Ovary (tissue), 7 donors: ENCODE measurements at regions not wholly inside any gene's neighbourhood (a gene's known extent, or its start where the extent isn't known, plus 50 kb on each side); places are given as distances from the start of the nearest gene placed in this dataset.

Source experiments
- DNase-seq, 5 donors: peaks; one replicate each; pipeline ENCODE4 v3.0.0-alpha.2; 2019 to 2020
- H3K27ac ChIP-seq, 2 donors: fragments of 200-600 bp; one replicate each; pipeline versions ENCODE4 v1.5.1 to v1.8.0; 2019 to 2022
- H3K27me3 ChIP-seq: fragments of 200-600 bp; one replicate; pipeline ENCODE4 v1.8.0; 2022
- H3K36me3 ChIP-seq: fragments of 200-600 bp; sonication (generic); one replicate; pipeline ENCODE4 v1.5.1; 2019
- H3K4me1 ChIP-seq: one replicate; pipeline ENCODE4 v1.8.1; 2013; ENCODE audit warnings: mild to moderate bottlenecking, moderate library complexity; ENCODE audit not compliant: insufficient read depth
- H3K4me3 ChIP-seq: fragments of 200-600 bp; sonication (generic); one replicate; pipeline ENCODE4 v1.5.1; 2017
- H3K9me3 ChIP-seq, 2 donors: fragments of 200-600 bp in 1 of 2; sonication (generic) in 1 of 2; one replicate each; pipeline versions ENCODE4 v1.5.1 to v1.8.1; 2013 to 2019; ENCODE audit warnings: mild to moderate bottlenecking in 1 of 2, moderate library complexity in 1 of 2
- CTCF ChIP-seq, 3 donors: fragments of 450-650 bp in 2 of 3; fragments of 200-600 bp in 1 of 3; IDR thresholded peaks; one replicate each; pipeline versions ENCODE4 v1.5.1 to v1.8.0; 2016 to 2022; ENCODE audit warnings: antibody characterized with exemption in 3 of 3, mild to moderate bottlenecking in 1 of 3
- EP300 ChIP-seq: sonication (generic); formaldehyde crosslinking; IDR thresholded peaks from one replicate; pipeline ENCODE4 v1.6.1; 2017; ENCODE audit warnings: antibody characterized with exemption
- POLR2A ChIP-seq: fragments of 450-650 bp; IDR thresholded peaks from one replicate; pipeline ENCODE4 v1.6.1; 2017; ENCODE audit warnings: antibody characterized with exemption, mild to moderate bottlenecking, moderate library complexity
- WGBS, 3 donors: extraction: QIAGEN DNeasy Blood & Tissue Kit in 1 of 3; methylation state at CpG; one replicate each; pipeline versions ENCODE4 v1.1.5 to v1.1.7; 2013 to 2017; 5-methylcytosine and 5-hydroxymethylcytosine counted together
- intact Hi-C, 4 donors: fragments of 100-400 bp; cut with DNase I; formaldehyde crosslinking; loops; one replicate each; pipeline versions ENCODE4 v1.11.0 to v1.15.1; 2022 to 2023
- donor health status: DM: no; HTN: no; CAD: no; lungs with moderate emphysema.
- donor health status: DM: no; HTN: no; CAD: no.
- donor health status: Bipolar disorder and iron deficiency.
- donor health status: DM: no; HTN: no; CAD: no.
- donor health status: DM: yes; HTN: yes; CAD: no.

GRCh38 chr5:118606940-118607339 is 381.4 kb downstream of the DTWD2 start:
- intact Hi-C loops, result no loop called here

GRCh38 chr5:118605761-118606160 is 382.6 kb downstream of the DTWD2 start:
- intact Hi-C loops, result no loop called here
- Histone ChIP-seq H3K9me3 (no peaks in the 10 kb centered on the region), H3K4me1 (no peaks in the 10 kb centered on the region), H3K27ac (no peak overlapping the region), H3K4me3 (no peak overlapping the region), H3K27me3 (no peaks in the 10 kb centered on the region), H3K36me3 (no peaks in the 10 kb centered on the region)
- no peak for TF ChIP-seq CTCF (IDR thresholded peaks at IDR 0.05)
- TF ChIP-seq POLR2A, result no peak
- TF ChIP-seq EP300, result no peak
- DNase-seq, result no peak
- WGBS, 3 donors, result 74 to 92% (median 92%) methylated on average over 3 of the region's 3 CpGs

More at GRCh38 chr5:118606940-118607339, 381.4 kb downstream of the DTWD2 start:
- no peaks in the 10 kb centered on the region for H3K27me3 ChIP-seq
- H3K4me3 ChIP-seq, result no peak overlapping the region
- H3K36me3 ChIP-seq, result no peaks in the 10 kb centered on the region
- 85 to 96% (median 94%) methylated on average over 7 of the region's 7 CpGs for WGBS, 3 donors
- H3K9me3 ChIP-seq, result no peaks in the 10 kb centered on the region
- no peak overlapping the region for H3K27ac ChIP-seq
- H3K4me1 ChIP-seq, result no peaks in the 10 kb centered on the region
- TF ChIP-seq CTCF (IDR thresholded peaks at IDR 0.05), result no peak
- DNase-seq, result no peak

GRCh38 chr5:118604106-118604505 is 384.2 kb downstream of the DTWD2 start:
- no peak for TF ChIP-seq EP300
- no peak for TF ChIP-seq CTCF (IDR thresholded peaks at IDR 0.05)
- no peak for TF ChIP-seq POLR2A
- Histone ChIP-seq H3K4me1 (no peaks in the 10 kb centered on the region), H3K36me3 (no peaks in the 10 kb centered on the region), H3K27me3 (no peaks in the 10 kb centered on the region), H3K9me3 (no peaks in the 10 kb centered on the region), H3K27ac (no peak overlapping the region), H3K4me3 (no peak overlapping the region)
- 13 to 85% (median 77%) methylated on average over 2 of the region's 2 CpGs for WGBS, 3 donors
- DNase-seq, result no peak
- intact Hi-C loops, result no loop called here

- Histone ChIP-seq H3K4me1 (no peaks in the 10 kb centered on the region), H3K36me3 (no peaks in the 10 kb centered on the region), H3K27me3 (no peaks in the 10 kb centered on the region), H3K27ac (no peak overlapping the region), H3K9me3 (no peaks in the 10 kb centered on the region), H3K4me3 (no peak overlapping the region)
- DNase-seq, result no peak
- intact Hi-C loops, result no loop called here
- 94 to 96% (median 96%) methylated on average over 3 of the region's 3 CpGs for WGBS, 3 donors
- TF ChIP-seq EP300 (no peak), CTCF (IDR thresholded peaks at IDR 0.05) (no peak), POLR2A (no peak)
These were observed 385.1 kb downstream of the DTWD2 start for GRCh38 chr5:118603278-118603677.

- Histone ChIP-seq H3K4me3 (no peak overlapping the region), H3K4me1 (no peaks in the 10 kb centered on the region), H3K36me3 (no peaks in the 10 kb centered on the region), H3K27ac (no peak overlapping the region), H3K27me3 (no peaks in the 10 kb centered on the region), H3K9me3 (no peaks in the 10 kb centered on the region)
- no peak for DNase-seq
- TF ChIP-seq POLR2A (no peak), EP300 (no peak), CTCF (IDR thresholded peaks at IDR 0.05) (no peak)
- WGBS, 3 donors, result 92 to 96% (median 95%) methylated on average over 3 of the region's 3 CpGs
- intact Hi-C loops, result no loop called here
These were observed 390.0 kb downstream of the DTWD2 start for GRCh38 chr5:118598311-118598710.
